ENCODE measurements at regions not wholly inside any gene's neighbourhood (a gene's known extent, or its start where the extent isn't known, plus 50 kb on each side); places are given as distances from the start of the nearest gene placed in this dataset.

DNA sequence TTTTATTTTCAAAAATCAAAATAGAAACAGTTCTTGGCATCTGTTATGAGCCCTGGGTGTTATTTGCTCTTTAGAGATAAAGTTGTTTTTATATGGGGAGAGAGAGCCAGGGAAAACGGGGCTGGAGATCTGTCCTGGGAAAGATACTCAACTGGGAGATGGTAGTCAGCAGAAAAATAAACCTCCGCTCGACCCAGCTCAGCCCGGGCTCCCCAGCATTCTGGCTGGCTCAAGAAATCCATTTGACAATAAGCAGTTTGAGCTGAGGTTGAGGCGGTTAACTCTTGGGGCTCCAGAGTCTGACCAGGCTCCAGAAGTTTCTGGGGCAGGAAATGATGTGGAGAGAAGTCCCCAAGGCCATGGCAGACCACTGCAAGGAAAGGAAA is 151.9 kb downstream of the IRX5 start:
- Histone ChIP-seq H3K4me3 (ENCODE audit: low read length) (no peak overlapping the region), H3K27ac (ENCODE audit: low read length) (no peak overlapping the region), H2AFZ (ENCODE audit: low read length) (no peak overlapping the region), H4K20me1 (ENCODE audit: insufficient read depth, low read depth, low read length) (no peaks in the 10 kb centered on the region), H3K4me2 (ENCODE audit: low read depth, low read length, poor library complexity, severe bottlenecking) (no peak overlapping the region), H3K9me3 (ENCODE audit: low read length) (no peaks in the 10 kb centered on the region), H3K27me3 (ENCODE audit: low read length) (no peaks in the 10 kb centered on the region), H3K79me2 (ENCODE audit: low read length) (no peaks in the 10 kb centered on the region), H3K4me1 (ENCODE audit: low read length) (peaks cover 3% of the 10 kb centered on the region; the same call in 1 of the 2 replicates), H3K9ac (ENCODE audit: low read length) (no peak overlapping the region), H3K9me2 (replicated peaks; ENCODE audit: insufficient read depth, low read length) (no peaks in the 10 kb centered on the region), H3K36me3 (ENCODE audit: insufficient read depth, low read length) (no peaks in the 10 kb centered on the region)
- no peak for DNase-seq

DNA sequence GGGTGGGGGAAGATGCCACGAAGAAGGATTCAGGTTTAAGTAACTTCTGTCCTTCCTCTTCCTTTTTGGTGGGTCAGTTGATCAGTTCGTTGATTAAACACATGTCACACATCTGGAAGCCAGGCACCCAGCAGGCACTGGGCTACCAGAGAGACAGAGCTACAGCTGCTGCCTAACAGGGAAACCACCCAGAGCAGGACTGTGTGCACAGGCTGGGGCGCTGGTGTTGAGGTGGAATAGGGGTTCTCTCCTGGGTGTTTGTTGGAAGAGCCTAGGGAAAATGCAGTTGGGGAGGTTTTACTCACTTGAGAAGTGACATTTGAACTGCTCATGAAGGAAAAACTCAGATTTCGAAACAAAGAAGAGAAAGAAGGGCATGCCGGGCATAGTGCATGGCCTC is 152.4 kb downstream of the IRX5 start:
- H2AFZ ChIP-seq (ENCODE audit: low read length), result no peak overlapping the region

DNA sequence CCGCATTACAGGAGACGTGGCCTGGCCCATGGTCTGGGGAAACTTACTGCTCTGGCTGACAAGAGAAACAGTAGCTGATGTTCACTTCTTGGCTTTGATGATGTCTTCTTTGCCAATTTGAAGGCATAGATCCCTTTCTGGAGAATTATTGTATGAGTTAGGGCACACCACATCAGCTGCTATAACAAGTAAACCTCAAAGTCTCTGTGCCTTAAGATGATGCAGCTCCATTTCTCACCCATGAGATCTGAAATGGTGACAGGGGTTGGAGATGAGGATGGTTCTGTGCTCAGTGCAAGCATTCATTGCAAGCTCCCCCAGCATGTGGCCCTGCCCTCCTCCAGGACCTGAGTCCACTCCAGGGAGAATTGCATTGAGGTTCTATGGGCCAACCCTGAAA is 157.4 kb downstream of the IRX5 start:
- H3K27me3 ChIP-seq (ENCODE audit: low read length), result no peaks in the 10 kb centered on the region
- no peaks in the 10 kb centered on the region for H3K36me3 ChIP-seq (ENCODE audit: insufficient read depth, low read length)
- no peaks in the 10 kb centered on the region for H3K9me2 ChIP-seq (replicated peaks; ENCODE audit: insufficient read depth, low read length)
- H3K9me3 ChIP-seq (ENCODE audit: low read length), result no peaks in the 10 kb centered on the region
- H3K4me2 ChIP-seq (ENCODE audit: low read depth, low read length, poor library complexity, severe bottlenecking), result no peak overlapping the region
- H3K79me2 ChIP-seq (ENCODE audit: low read length), result no peaks in the 10 kb centered on the region
- no peak overlapping the region for H3K9ac ChIP-seq (ENCODE audit: low read length)
- H2AFZ ChIP-seq (ENCODE audit: low read length), result no peak overlapping the region
- DNase-seq, result no peak
- no peak overlapping the region for H3K27ac ChIP-seq (ENCODE audit: low read length)
- H4K20me1 ChIP-seq (ENCODE audit: insufficient read depth, low read depth, low read length), result no peaks in the 10 kb centered on the region
- H3K4me3 ChIP-seq (ENCODE audit: low read length), result no peak overlapping the region
- peaks cover 5% of the 10 kb centered on the region; the same call in 1 of the 2 replicates for H3K4me1 ChIP-seq (ENCODE audit: low read length)

More for the DNA sequence above, 152.4 kb downstream of the IRX5 start:
- Histone ChIP-seq H3K9ac (ENCODE audit: low read length) (no peak overlapping the region), H3K27ac (ENCODE audit: low read length) (no peak overlapping the region), H3K27me3 (ENCODE audit: low read length) (no peaks in the 10 kb centered on the region), H4K20me1 (ENCODE audit: insufficient read depth, low read depth, low read length) (no peaks in the 10 kb centered on the region), H3K79me2 (ENCODE audit: low read length) (no peaks in the 10 kb centered on the region), H3K9me3 (ENCODE audit: low read length) (no peaks in the 10 kb centered on the region), H3K4me2 (ENCODE audit: low read depth, low read length, poor library complexity, severe bottlenecking) (no peak overlapping the region), H3K4me3 (ENCODE audit: low read length) (no peak overlapping the region), H3K9me2 (replicated peaks; ENCODE audit: insufficient read depth, low read length) (no peaks in the 10 kb centered on the region), H3K4me1 (ENCODE audit: low read length) (peaks cover 5% of the 10 kb centered on the region; the same call in 1 of the 2 replicates), H3K36me3 (ENCODE audit: insufficient read depth, low read length) (no peaks in the 10 kb centered on the region)
- DNase-seq, result no peak

DNA sequence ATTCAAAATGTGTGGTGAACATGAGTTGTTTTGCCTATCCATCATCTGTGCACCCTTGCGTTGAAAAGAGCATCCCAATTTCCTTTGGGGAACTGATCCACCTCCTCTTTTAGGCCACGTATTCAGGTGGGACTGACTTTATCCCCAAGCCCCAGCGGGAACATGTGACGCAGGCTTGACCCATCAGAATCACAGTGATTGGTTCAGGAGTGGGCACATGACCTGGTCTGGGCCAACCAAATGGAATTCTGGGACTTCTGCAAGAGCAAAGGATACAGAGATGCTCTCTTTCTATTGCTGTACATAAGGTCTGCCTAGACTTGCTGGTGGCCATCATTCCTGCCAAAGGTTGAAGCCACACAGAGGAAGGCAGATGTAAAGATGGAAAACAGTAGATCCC is 158.9 kb downstream of the IRX5 start:
- H4K20me1 ChIP-seq (ENCODE audit: insufficient read depth, low read depth, low read length), result no peaks in the 10 kb centered on the region
- no peaks in the 10 kb centered on the region for H3K36me3 ChIP-seq (ENCODE audit: insufficient read depth, low read length)
- no peaks in the 10 kb centered on the region for H3K79me2 ChIP-seq (ENCODE audit: low read length)
- no peak for DNase-seq
- no peak overlapping the region for H3K9ac ChIP-seq (ENCODE audit: low read length)
- peaks cover 5% of the 10 kb centered on the region; the same call in 1 of the 2 replicates for H3K4me1 ChIP-seq (ENCODE audit: low read length)
- no peak overlapping the region for H3K27ac ChIP-seq (ENCODE audit: low read length)
- no peak overlapping the region for H3K4me2 ChIP-seq (ENCODE audit: low read depth, low read length, poor library complexity, severe bottlenecking)
- no peak overlapping the region for H2AFZ ChIP-seq (ENCODE audit: low read length)
- no peaks in the 10 kb centered on the region for H3K27me3 ChIP-seq (ENCODE audit: low read length)
- H3K9me2 ChIP-seq (replicated peaks; ENCODE audit: insufficient read depth, low read length), result no peaks in the 10 kb centered on the region
- no peaks in the 10 kb centered on the region for H3K9me3 ChIP-seq (ENCODE audit: low read length)
- no peak overlapping the region for H3K4me3 ChIP-seq (ENCODE audit: low read length)

DNA sequence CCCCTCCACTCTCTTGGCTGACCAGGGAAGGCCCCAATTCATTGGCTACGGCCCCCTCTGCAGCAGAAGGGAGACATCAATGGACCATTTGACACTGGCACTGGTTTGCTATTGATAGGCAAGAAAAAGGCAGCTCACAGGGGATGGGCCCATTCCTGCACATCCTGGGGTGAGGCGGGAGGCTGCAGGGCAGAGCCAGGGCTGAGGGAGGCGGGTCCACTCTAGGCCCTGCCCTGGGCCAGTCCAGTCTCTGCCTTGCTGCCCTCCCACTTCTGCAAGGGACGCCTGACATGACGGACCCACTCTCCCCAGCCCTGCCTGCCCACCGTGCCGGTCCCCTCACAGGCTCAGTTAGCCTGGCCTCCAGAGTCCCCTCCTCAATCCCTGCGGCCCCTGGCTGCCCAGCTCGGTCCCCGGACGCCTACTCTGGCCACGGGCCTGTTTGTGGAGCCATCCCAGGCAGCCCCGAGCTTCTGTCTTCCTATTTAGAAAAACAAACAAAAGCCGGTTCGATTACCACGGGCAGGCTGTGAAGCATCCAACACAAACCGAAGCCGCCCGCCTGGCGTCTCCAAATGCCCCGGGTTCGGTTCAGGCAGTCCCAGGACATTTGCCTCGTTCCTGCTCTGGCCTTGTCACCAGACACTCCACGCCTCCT is 160.7 kb downstream of the IRX5 start:
- Histone ChIP-seq H3K79me2 (ENCODE audit: low read length) (no peaks in the 10 kb centered on the region), H3K9ac (ENCODE audit: low read length) (no peak overlapping the region), H3K27me3 (ENCODE audit: low read length) (no peaks in the 10 kb centered on the region), H2AFZ (ENCODE audit: low read length) (no peak overlapping the region), H3K36me3 (ENCODE audit: insufficient read depth, low read length) (no peaks in the 10 kb centered on the region), H3K9me3 (ENCODE audit: low read length) (no peaks in the 10 kb centered on the region), H3K4me1 (ENCODE audit: low read length) (peaks cover 5% of the 10 kb centered on the region; the same call in 1 of the 2 replicates), H3K4me2 (ENCODE audit: low read depth, low read length, poor library complexity, severe bottlenecking) (no peak overlapping the region), H3K4me3 (ENCODE audit: low read length) (no peak overlapping the region), H4K20me1 (ENCODE audit: insufficient read depth, low read depth, low read length) (no peaks in the 10 kb centered on the region), H3K9me2 (replicated peaks; ENCODE audit: insufficient read depth, low read length) (no peaks in the 10 kb centered on the region), H3K27ac (ENCODE audit: low read length) (no peak overlapping the region)
- DNase-seq, result no peak

DNA sequence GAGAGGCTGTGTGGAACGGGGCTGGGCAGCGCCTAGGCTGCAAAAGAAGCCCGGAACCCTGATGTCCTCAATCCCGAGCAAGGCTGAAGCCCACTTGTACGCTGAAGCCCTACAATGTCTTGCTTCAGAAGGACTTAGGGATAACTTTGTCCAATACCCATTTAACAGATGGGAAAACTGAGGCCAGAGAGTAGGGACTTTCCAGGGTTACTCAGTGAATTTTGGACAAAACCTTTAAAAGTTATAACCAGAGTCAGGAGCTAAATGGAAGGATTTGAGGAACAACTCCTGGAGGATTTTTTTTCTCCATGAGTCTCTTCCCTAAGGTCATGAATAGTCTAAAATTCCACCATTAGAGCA is 161.2 kb downstream of the IRX5 start:
- DNase-seq, result no peak
- no peaks in the 10 kb centered on the region for H3K79me2 ChIP-seq (ENCODE audit: low read length)

DNA sequence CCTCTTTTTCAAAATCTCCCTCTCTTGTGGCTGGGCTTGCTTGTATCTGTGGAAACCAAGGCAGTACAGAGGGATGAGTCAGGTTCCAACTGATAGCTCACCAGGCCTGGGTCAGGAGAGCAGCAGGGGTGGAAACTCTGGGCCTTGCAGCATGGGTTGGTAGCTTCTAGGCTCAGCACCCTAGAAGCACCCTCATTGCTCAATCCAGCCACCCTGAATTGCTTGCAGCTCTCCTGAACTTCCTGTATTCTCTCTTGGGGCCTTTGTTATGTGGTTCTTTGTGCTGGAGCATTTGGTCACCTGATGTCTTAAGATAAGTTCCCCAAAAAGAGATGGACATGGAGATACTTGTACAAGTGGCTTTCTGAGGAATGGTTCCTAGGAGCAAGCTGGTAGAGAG is 169.4 kb downstream of the IRX5 start:
- Histone ChIP-seq H3K9me2 (replicated peaks; ENCODE audit: insufficient read depth, low read length) (no peaks in the 10 kb centered on the region), H3K27me3 (ENCODE audit: low read length) (no peaks in the 10 kb centered on the region), H3K4me1 (ENCODE audit: low read length) (no peaks in the 10 kb centered on the region), H2AFZ (ENCODE audit: low read length) (no peak overlapping the region), H4K20me1 (ENCODE audit: insufficient read depth, low read depth, low read length) (no peaks in the 10 kb centered on the region), H3K79me2 (ENCODE audit: low read length) (no peaks in the 10 kb centered on the region), H3K9me3 (ENCODE audit: low read length) (no peaks in the 10 kb centered on the region), H3K4me3 (ENCODE audit: low read length) (no peak overlapping the region), H3K27ac (ENCODE audit: low read length) (no peak overlapping the region), H3K9ac (ENCODE audit: low read length) (no peak overlapping the region), H3K36me3 (ENCODE audit: insufficient read depth, low read length) (no peaks in the 10 kb centered on the region), H3K4me2 (ENCODE audit: low read depth, low read length, poor library complexity, severe bottlenecking) (no peak overlapping the region)
- no peak for DNase-seq

More for the DNA sequence above, 161.2 kb downstream of the IRX5 start:
- Histone ChIP-seq H3K4me3 (ENCODE audit: low read length) (no peak overlapping the region), H3K9ac (ENCODE audit: low read length) (no peak overlapping the region), H4K20me1 (ENCODE audit: insufficient read depth, low read depth, low read length) (no peaks in the 10 kb centered on the region), H3K9me3 (ENCODE audit: low read length) (no peaks in the 10 kb centered on the region), H3K36me3 (ENCODE audit: insufficient read depth, low read length) (no peaks in the 10 kb centered on the region), H3K4me1 (ENCODE audit: low read length) (peaks cover 5% of the 10 kb centered on the region; the same call in 1 of the 2 replicates), H2AFZ (ENCODE audit: low read length) (no peak overlapping the region), H3K4me2 (ENCODE audit: low read depth, low read length, poor library complexity, severe bottlenecking) (no peak overlapping the region), H3K27ac (ENCODE audit: low read length) (no peak overlapping the region), H3K27me3 (ENCODE audit: low read length) (no peaks in the 10 kb centered on the region), H3K9me2 (replicated peaks; ENCODE audit: insufficient read depth, low read length) (no peaks in the 10 kb centered on the region)

DNA sequence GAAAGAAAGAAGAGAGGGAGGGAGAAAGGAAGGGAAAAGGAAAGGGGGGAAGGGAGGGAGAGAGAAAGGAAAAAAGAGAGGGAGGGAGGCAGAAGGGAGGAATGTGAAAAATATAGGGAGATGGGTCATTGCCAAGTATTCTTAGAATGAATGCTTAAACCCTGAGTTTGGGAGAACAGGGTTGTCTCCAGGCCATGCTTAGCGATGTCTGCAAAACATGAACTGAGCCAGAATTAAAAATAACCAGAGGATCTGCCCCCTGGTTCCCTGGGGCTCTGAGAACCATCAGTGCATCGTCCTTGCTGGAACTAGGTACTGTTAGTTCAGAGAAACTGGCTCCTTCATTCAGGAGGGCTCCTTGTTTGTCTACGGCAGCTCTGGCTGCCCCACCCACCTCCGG is 170.4 kb downstream of the IRX5 start:
- Histone ChIP-seq H3K9me3 (ENCODE audit: low read length) (no peaks in the 10 kb centered on the region), H3K4me1 (ENCODE audit: low read length) (peaks cover 6% of the 10 kb centered on the region), H3K9ac (ENCODE audit: low read length) (no peak overlapping the region), H3K4me3 (ENCODE audit: low read length) (no peak overlapping the region), H2AFZ (ENCODE audit: low read length) (no peak overlapping the region), H3K36me3 (ENCODE audit: insufficient read depth, low read length) (no peaks in the 10 kb centered on the region), H3K4me2 (ENCODE audit: low read depth, low read length, poor library complexity, severe bottlenecking) (no peak overlapping the region), H3K27me3 (ENCODE audit: low read length) (no peaks in the 10 kb centered on the region), H3K9me2 (replicated peaks; ENCODE audit: insufficient read depth, low read length) (no peaks in the 10 kb centered on the region), H3K27ac (ENCODE audit: low read length) (no peak overlapping the region), H3K79me2 (ENCODE audit: low read length) (no peaks in the 10 kb centered on the region), H4K20me1 (ENCODE audit: insufficient read depth, low read depth, low read length) (no peaks in the 10 kb centered on the region)
- no peak for DNase-seq

Data from Karpas-422 (cell line).